Liver (tissue), 8 donors: ENCODE measurements at regions not wholly inside any gene's neighbourhood (a gene's known extent, or its start where the extent isn't known, plus 50 kb on each side); places are given as distances from the start of the nearest gene placed in this dataset.

Experiments used
- DNase-seq: peaks from one replicate; pipeline ENCODE4 v3.0.0-alpha.2; 2017; ENCODE audit warnings: low spot score
- H3K27ac ChIP-seq, 2 donors: one replicate each; pipeline ENCODE4 v1.7.0; 2013; ENCODE audit warnings: inconsistent platforms in 2 of 2, low read length in 2 of 2, control low read depth in 1 of 2, low read depth in 1 of 2, mild to moderate bottlenecking in 1 of 2
- H3K27me3 ChIP-seq, 4 donors: one replicate each; pipeline versions ENCODE4 v1.6.1 to v1.7.0; 2013; ENCODE audit warnings: low read length in 3 of 4, inconsistent platforms in 1 of 4, mild to moderate bottlenecking in 1 of 4, moderate library complexity in 1 of 4; ENCODE audit not compliant: control insufficient read depth in 4 of 4, insufficient read depth in 4 of 4
- H3K36me3 ChIP-seq, 4 donors: one replicate each; pipeline versions ENCODE4 v1.6.1 to v1.7.0; 2013; ENCODE audit warnings: low read length in 3 of 4, mild to moderate bottlenecking in 3 of 4, low read depth in 1 of 4, moderate library complexity in 1 of 4; ENCODE audit not compliant: control insufficient read depth in 4 of 4, insufficient read depth in 3 of 4
- H3K4me1 ChIP-seq, 4 donors: one replicate each; pipeline versions ENCODE4 v1.6.1 to v1.7.0; 2013; ENCODE audit warnings: low read length in 3 of 4, mild to moderate bottlenecking in 3 of 4, moderate library complexity in 1 of 4; ENCODE audit not compliant: control insufficient read depth in 4 of 4, insufficient read depth in 4 of 4
- H3K4me3 ChIP-seq, 3 donors: one replicate each; pipeline versions ENCODE4 v1.6.1 to v1.7.0; 2013; ENCODE audit warnings: low read length in 3 of 3, control low read depth in 1 of 3, low read depth in 1 of 3, mild to moderate bottlenecking in 1 of 3
- H3K9ac ChIP-seq, 2 donors: one replicate each; pipeline ENCODE4 v1.7.0; 2013; ENCODE audit warnings: low read length in 2 of 2, mild to moderate bottlenecking in 2 of 2, moderate library complexity in 2 of 2, control low read depth in 1 of 2, low read depth in 1 of 2
- H3K9me3 ChIP-seq, 4 donors: one replicate each; pipeline versions ENCODE4 v1.6.1 to v1.7.0; 2013; ENCODE audit warnings: low read length in 3 of 4; ENCODE audit not compliant: control insufficient read depth in 4 of 4
- CTCF ChIP-seq: fragments of 150-350 bp; IDR thresholded peaks from 2 replicates; pipeline ENCODE4 v1.5.1; 2017; ENCODE audit warnings: improper control_type of control experiment, low read depth, low read length; ENCODE audit not compliant: missing input control
- EGR1 ChIP-seq, 2 donors: IDR thresholded peaks; 2 replicates each; pipeline ENCODE4 v1.6.1; 2016 to 2018; ENCODE audit warnings: antibody characterized with exemption in 2 of 2, low read depth in 2 of 2
- FOXA1 ChIP-seq: IDR thresholded peaks from 2 replicates; pipeline ENCODE4 v1.6.1; 2016; ENCODE audit warnings: antibody characterized with exemption
- FOXA2 ChIP-seq: IDR thresholded peaks from 2 replicates; pipeline ENCODE4 v1.6.1; 2016; ENCODE audit warnings: antibody characterized with exemption
- GABPA ChIP-seq, 2 donors: IDR thresholded peaks in 1 of 2; conservative IDR thresholded peaks in 1 of 2; 2 replicates each; pipeline ENCODE4 v1.6.1; 2016; ENCODE audit warnings: antibody characterized with exemption in 2 of 2, mild to moderate bottlenecking in 1 of 2, moderate library complexity in 1 of 2
- HNF4A ChIP-seq, 2 donors: conservative IDR thresholded peaks; 2 replicates each; pipeline ENCODE4 v1.6.1; 2016; ENCODE audit warnings: antibody characterized with exemption in 2 of 2, mild to moderate bottlenecking in 2 of 2
- HNF4G ChIP-seq: IDR thresholded peaks from 2 replicates; pipeline ENCODE4 v1.6.1; 2016; ENCODE audit warnings: antibody characterized with exemption
- JUND ChIP-seq, 2 donors: IDR thresholded peaks; 2 replicates each; pipeline ENCODE4 v1.6.1; 2016; ENCODE audit warnings: antibody characterized with exemption in 2 of 2
- NR2F2 ChIP-seq: IDR thresholded peaks from 2 replicates; pipeline ENCODE4 v1.6.1; 2016; ENCODE audit warnings: antibody characterized with exemption
- RAD21 ChIP-seq, 2 donors: IDR thresholded peaks; 2 replicates each; pipeline ENCODE4 v1.6.1; 2016; ENCODE audit warnings: antibody characterized with exemption in 2 of 2, mild to moderate bottlenecking in 2 of 2
- RXRA ChIP-seq, 2 donors: IDR thresholded peaks; 2 replicates each; pipeline ENCODE4 v1.6.1; 2017 to 2018; ENCODE audit warnings: antibody characterized with exemption in 2 of 2, mild to moderate bottlenecking in 1 of 2
- SP1 ChIP-seq: IDR thresholded peaks from 2 replicates; pipeline ENCODE4 v1.6.1; 2018; ENCODE audit warnings: antibody characterized with exemption, mild to moderate bottlenecking
- TAF1 ChIP-seq: conservative IDR thresholded peaks from 2 replicates; pipeline ENCODE4 v1.6.1; 2016; ENCODE audit warnings: antibody characterized with exemption, mild to moderate bottlenecking
- YY1 ChIP-seq: IDR thresholded peaks from 2 replicates; pipeline ENCODE4 v1.6.1; 2016; ENCODE audit warnings: antibody characterized with exemption, mild to moderate bottlenecking
- ZBTB33 ChIP-seq: IDR thresholded peaks from 2 replicates; pipeline ENCODE4 v1.6.1; 2016; ENCODE audit warnings: antibody characterized with exemption
- WGBS: extraction: QIAGEN DNeasy Blood & Tissue Kit; methylation state at CpG from one replicate; pipeline ENCODE4 v1.1.7; 2013; 5-methylcytosine and 5-hydroxymethylcytosine counted together
- TF ChIP-seq, protein P1 (sequence below): IDR thresholded peaks from 2 replicates; pipeline ENCODE4 v1.6.1; 2016; ENCODE audit warnings: antibody characterized with exemption
- TF ChIP-seq, protein P2 (sequence below): IDR thresholded peaks from 2 replicates; pipeline ENCODE4 v1.6.1; 2016; ENCODE audit warnings: antibody characterized with exemption
- TF ChIP-seq, protein P3 (sequence below): IDR thresholded peaks from 2 replicates; pipeline ENCODE4 v1.6.1; 2016; ENCODE audit warnings: antibody characterized with exemption, mild to moderate bottlenecking
- donor health status: healthy.
- donor health status: healthy.
- donor health status: healthy.
- donor health status: healthy.
- donor health status: healthy.

DNA sequence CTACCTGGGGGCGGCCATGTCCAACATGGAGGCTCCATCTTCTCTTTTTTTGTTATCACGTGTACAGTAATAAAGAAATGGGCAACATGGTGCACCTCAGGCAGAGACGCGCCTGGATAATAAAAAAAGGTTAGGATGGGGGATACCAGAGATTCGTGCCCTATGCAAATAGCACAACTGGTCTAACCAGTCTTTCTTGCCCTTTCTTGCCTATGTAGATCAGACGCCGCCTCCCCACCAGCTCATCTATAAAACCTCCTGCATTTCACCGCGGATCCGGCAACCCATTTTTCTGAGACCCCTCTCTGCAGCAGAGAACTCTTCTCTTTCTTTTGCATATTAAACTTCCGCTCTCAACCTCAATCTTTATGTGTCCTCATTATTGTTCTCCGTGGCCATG lies 68.7 kb downstream of the MYL12B start:
- WGBS = 82% methylated on average over 12 of the region's 12 CpGs

More for the DNA sequence above, 68.7 kb downstream of the MYL12B start:
- H3K27ac ChIP-seq = no peak overlapping the region
- no peaks in the 10 kb centered on the region for H3K36me3 ChIP-seq
- H3K9me3 ChIP-seq = no peaks in the 10 kb centered on the region
- DNase-seq = no peak
- H3K27me3 ChIP-seq = no peaks in the 10 kb centered on the region
- H3K9ac ChIP-seq = no peak overlapping the region
- no peak overlapping the region for H3K4me3 ChIP-seq
- TF ChIP-seq, protein P1, sequence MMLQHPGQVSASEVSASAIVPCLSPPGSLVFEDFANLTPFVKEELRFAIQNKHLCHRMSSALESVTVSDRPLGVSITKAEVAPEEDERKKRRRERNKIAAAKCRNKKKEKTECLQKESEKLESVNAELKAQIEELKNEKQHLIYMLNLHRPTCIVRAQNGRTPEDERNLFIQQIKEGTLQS = no peak
- no peak for TF ChIP-seq CTCF
- TF ChIP-seq HNF4A (conservative IDR thresholded peaks at IDR 0.05) = no peak
- no peak for TF ChIP-seq FOXA2
- TF ChIP-seq GABPA (IDR thresholded peaks at IDR 0.05 in 1 of 2, conservative IDR thresholded peaks at IDR 0.05 in 1 of 2) = no peak
- no peak for TF ChIP-seq NR2F2
- TF ChIP-seq SP1 = no peak
- no peak for TF ChIP-seq FOXA1
- no peak for TF ChIP-seq HNF4G
- no peak for TF ChIP-seq EGR1 (IDR thresholded peaks at IDR 0.05; ENCODE audit: low read depth in 2 of 2)
- no peak for TF ChIP-seq RAD21 (IDR thresholded peaks at IDR 0.05)
- no peak for TF ChIP-seq ZBTB33
- TF ChIP-seq, protein P2, sequence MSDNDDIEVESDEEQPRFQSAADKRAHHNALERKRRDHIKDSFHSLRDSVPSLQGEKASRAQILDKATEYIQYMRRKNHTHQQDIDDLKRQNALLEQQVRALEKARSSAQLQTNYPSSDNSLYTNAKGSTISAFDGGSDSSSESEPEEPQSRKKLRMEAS = no peak
- no peak for TF ChIP-seq RXRA (IDR thresholded peaks at IDR 0.05)
- TF ChIP-seq YY1 = no peak
- TF ChIP-seq, protein P3, sequence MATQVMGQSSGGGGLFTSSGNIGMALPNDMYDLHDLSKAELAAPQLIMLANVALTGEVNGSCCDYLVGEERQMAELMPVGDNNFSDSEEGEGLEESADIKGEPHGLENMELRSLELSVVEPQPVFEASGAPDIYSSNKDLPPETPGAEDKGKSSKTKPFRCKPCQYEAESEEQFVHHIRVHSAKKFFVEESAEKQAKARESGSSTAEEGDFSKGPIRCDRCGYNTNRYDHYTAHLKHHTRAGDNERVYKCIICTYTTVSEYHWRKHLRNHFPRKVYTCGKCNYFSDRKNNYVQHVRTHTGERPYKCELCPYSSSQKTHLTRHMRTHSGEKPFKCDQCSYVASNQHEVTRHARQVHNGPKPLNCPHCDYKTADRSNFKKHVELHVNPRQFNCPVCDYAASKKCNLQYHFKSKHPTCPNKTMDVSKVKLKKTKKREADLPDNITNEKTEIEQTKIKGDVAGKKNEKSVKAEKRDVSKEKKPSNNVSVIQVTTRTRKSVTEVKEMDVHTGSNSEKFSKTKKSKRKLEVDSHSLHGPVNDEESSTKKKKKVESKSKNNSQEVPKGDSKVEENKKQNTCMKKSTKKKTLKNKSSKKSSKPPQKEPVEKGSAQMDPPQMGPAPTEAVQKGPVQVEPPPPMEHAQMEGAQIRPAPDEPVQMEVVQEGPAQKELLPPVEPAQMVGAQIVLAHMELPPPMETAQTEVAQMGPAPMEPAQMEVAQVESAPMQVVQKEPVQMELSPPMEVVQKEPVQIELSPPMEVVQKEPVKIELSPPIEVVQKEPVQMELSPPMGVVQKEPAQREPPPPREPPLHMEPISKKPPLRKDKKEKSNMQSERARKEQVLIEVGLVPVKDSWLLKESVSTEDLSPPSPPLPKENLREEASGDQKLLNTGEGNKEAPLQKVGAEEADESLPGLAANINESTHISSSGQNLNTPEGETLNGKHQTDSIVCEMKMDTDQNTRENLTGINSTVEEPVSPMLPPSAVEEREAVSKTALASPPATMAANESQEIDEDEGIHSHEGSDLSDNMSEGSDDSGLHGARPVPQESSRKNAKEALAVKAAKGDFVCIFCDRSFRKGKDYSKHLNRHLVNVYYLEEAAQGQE = no peak
- TF ChIP-seq JUND (IDR thresholded peaks at IDR 0.05) = no peak
- TF ChIP-seq TAF1 = no peak
- H3K4me1 ChIP-seq = no peaks in the 10 kb centered on the region
